ENCODE measurements at regions not wholly inside any gene's neighbourhood (a gene's known extent, or its start where the extent isn't known, plus 50 kb on each side); places are given as distances from the start of the nearest gene placed in this dataset.

- TF ChIP-seq CTCF (conservative IDR thresholded peaks at IDR 0.05) (no peak), ZFX (IDR thresholded peaks at IDR 0.05) (no peak)
These were observed 684.4 kb downstream of the ZEB2 start for GRCh38 chr2:143835481-143835880.

Measured in C4-2B (cell line).